HG03097 (cell line): ENCODE measurements at regions not wholly inside any gene's neighbourhood (a gene's known extent, or its start where the extent isn't known, plus 50 kb on each side); places are given as distances from the start of the nearest gene placed in this dataset.
"Not testable (repeated sequence)": the region's sequence is repeated elsewhere in the genome, so short reads cannot be mapped to it uniquely, and the experiment has no call there.

Source experiments
- ATAC-seq: cut with Tn5 transposase; IDR thresholded peaks from one replicate; pipeline ENCODE4 v1.9.1; 2021; ENCODE audit not compliant: unreplicated experiment, low FRiP score

- no peak for ATAC-seq
Measured at GRCh38 chr1:189633658-189634057, 844.0 kb downstream of the BRINP3 start.

GRCh38 chr1:189637041-189637440 lies 840.6 kb downstream of the BRINP3 start:
- ATAC-seq = no peak

- ATAC-seq = not testable (repeated sequence)
Measured at GRCh38 chr1:189644156-189644555, 833.5 kb downstream of the BRINP3 start.

- ATAC-seq = no peak
Measured at GRCh38 chr1:189644970-189645369, 832.7 kb downstream of the BRINP3 start.

GRCh38 chr1:189646066-189646465 lies 831.6 kb downstream of the BRINP3 start:
- ATAC-seq = no peak

GRCh38 chr1:189654906-189655305 lies 822.8 kb downstream of the BRINP3 start:
- ATAC-seq = no peak

GRCh38 chr1:189656628-189657530 lies 820.8 kb downstream of the BRINP3 start:
- no peak for ATAC-seq

GRCh38 chr1:189657715-189658114 lies 819.9 kb downstream of the BRINP3 start:
- ATAC-seq = no peak

GRCh38 chr1:189658381-189658780 lies 819.3 kb downstream of the BRINP3 start:
- no peak for ATAC-seq

GRCh38 chr1:189659731-189660130 lies 817.9 kb downstream of the BRINP3 start:
- ATAC-seq = no peak

GRCh38 chr1:189662190-189662589 lies 815.5 kb downstream of the BRINP3 start:
- ATAC-seq = no peak

- ATAC-seq = no peak
Measured at GRCh38 chr1:189669846-189670245, 807.8 kb downstream of the BRINP3 start.

- ATAC-seq = no peak
Measured at GRCh38 chr1:189673217-189673616, 804.4 kb downstream of the BRINP3 start.

GRCh38 chr1:189675712-189676244 lies 801.9 kb downstream of the BRINP3 start:
- ATAC-seq = no peak

GRCh38 chr1:189678779-189679178 lies 798.9 kb downstream of the BRINP3 start:
- no peak for ATAC-seq

GRCh38 chr1:189681252-189681919 lies 796.3 kb downstream of the BRINP3 start:
- peak; percentile 82 for ATAC-seq

GRCh38 chr1:189682591-189682990 lies 795.1 kb downstream of the BRINP3 start:
- no peak for ATAC-seq

GRCh38 chr1:189686288-189686687 lies 791.4 kb downstream of the BRINP3 start:
- ATAC-seq = no peak

- no peak for ATAC-seq
Measured at GRCh38 chr1:189693140-189693539, 784.5 kb downstream of the BRINP3 start.

GRCh38 chr1:189696297-189696696 lies 781.4 kb downstream of the BRINP3 start:
- ATAC-seq = no peak

- no peak for ATAC-seq
Measured at GRCh38 chr1:189697113-189697512, 780.6 kb downstream of the BRINP3 start.

- ATAC-seq = no peak
Measured at GRCh38 chr1:189701606-189702005, 776.1 kb downstream of the BRINP3 start.
